H1 (cell line): ENCODE measurements at regions not wholly inside any gene's neighbourhood (a gene's known extent, or its start where the extent isn't known, plus 50 kb on each side); places are given as distances from the start of the nearest gene placed in this dataset.

ENCODE experiments used
- CHD1 ChIP-seq: IDR thresholded peaks from 2 replicates; pipeline ENCODE4 v1.6.1; 2012; ENCODE audit warnings: low read depth, low read length, improper control_type of control experiment
- CREB1 ChIP-seq: IDR thresholded peaks from 2 replicates; pipeline ENCODE4 v1.6.1; 2012; ENCODE audit warnings: inconsistent platforms
- RNF2 ChIP-seq: fragments of 200-900, 300-1000 bp; sonication (generic); IDR thresholded peaks from 2 replicates; pipeline ENCODE4 v1.7.1; 2016; ENCODE audit warnings: borderline replicate concordance, low read depth, mild to moderate bottlenecking, antibody characterized with exemption, low read length; ENCODE audit not compliant: poor library complexity, severe bottlenecking; ENCODE audit errors: missing control alignments

DNA sequence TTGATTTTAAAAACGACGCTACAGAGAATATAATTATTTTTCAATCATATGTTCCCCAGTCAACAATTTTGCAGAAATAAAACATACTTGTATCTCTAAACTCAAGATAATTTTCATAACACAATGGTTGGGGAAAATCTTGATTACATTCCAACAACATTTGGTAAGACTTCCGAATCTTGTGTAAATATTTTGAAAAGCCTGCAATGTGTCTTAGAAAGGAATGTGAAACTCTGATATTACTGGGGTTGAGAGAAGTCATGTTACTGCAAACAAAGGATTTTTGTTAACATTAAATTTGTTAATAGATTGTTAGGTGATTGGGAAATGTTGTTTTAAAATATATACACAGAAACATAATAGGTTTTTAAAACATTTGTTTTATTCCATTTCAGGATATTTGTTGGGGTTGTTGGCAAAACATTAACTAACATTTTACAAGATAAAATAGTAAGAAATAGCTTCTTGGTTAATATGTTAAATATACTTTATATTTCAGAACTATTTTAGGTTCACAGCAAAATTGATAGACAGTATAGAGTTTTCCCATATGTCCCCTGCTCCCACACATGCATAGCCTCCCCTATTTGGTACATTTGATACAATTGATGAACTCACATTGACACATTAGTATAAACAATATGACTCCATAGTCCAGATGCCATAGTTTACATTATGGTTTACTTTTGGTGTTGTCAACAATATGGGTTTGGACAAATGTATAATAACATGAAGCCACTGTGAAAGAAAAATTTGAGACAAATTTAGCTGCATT lies 218.6 kb upstream of the FAM47A start:
- TF ChIP-seq RNF2 = no peak
- TF ChIP-seq CREB1 = no peak
- no peak for TF ChIP-seq CHD1
